NCI-H2171 treated with DMSO at 0.1 percent for 48 hours (cell line): ENCODE measurements at regions not wholly inside any gene's neighbourhood (a gene's known extent, or its start where the extent isn't known, plus 50 kb on each side); places are given as distances from the start of the nearest gene placed in this dataset.
"Not testable (repeated sequence)": the region's sequence is repeated elsewhere in the genome, so short reads cannot be mapped to it uniquely, and the experiment has no call there.

Source experiments
- DNase-seq: peaks from one replicate; lab custom pipeline; 2025; lab: John Stamatoyannopoulos, UW

GRCh38 chr6:1445650-1446330 is 56.4 kb downstream of the FOXF2 start:
- DNase-seq: no peak

DNA sequence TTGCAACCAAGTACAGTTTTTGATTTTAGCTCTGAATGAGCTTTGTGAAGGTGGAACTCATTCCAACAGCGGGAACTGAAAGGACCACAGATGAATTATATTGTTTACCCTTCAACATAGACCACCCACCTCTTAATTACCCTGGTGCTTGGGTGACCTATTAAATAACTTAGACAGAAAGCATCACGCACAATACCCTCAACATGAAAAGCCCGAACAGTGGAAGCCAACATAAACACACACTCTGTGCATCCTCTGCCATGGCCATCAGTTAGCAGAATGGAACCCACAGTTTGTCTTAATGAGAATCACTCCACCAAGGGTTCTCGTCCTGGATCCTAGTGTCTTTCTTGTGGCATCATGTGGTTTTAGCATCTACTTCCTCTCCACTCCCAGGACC is 60.5 kb downstream of the FOXF2 start:
- no peak for DNase-seq

DNA sequence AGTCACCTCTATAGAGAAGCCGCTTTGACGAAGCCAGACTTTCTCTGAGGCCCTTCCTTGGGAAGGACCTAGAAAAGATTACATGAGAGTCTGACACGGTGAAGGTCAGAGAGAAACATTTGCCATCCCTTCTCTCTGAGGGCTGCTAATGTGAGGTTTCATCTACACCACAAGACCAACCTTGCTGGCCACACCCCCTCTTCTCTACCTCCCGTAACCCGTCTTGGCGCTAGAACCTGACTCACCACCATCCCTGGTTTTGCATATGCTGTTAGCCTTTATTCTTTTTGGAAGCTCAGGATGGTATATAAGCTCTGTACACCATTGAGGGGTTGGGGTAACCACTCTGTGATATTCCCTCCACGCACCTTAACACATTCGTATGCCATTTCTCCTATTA is 63.6 kb downstream of the FOXF2 start:
- DNase-seq: no peak

GRCh38 chr6:1456816-1457215 is 67.4 kb downstream of the FOXF2 start:
- DNase-seq: not testable (repeated sequence)

DNA sequence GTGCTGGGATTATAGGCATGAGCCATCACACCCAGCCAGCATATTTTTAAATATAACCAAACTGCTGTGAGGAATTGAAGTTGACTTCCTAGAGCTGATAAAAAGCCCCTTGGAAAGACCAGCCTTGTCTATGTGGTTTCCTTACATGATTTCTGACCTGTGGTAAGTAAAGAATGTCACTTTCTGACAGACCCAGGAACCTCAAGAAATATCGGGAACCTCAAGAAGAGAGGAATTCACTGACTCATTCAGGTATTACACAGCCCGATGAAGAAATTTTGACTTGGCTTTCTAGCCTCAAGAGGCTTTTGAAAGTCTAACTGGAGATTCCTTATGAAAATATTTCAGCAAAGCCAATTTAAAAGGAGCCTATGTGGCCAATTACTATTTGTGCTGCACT is 71.8 kb downstream of the FOXF2 start:
- DNase-seq: no peak

DNA sequence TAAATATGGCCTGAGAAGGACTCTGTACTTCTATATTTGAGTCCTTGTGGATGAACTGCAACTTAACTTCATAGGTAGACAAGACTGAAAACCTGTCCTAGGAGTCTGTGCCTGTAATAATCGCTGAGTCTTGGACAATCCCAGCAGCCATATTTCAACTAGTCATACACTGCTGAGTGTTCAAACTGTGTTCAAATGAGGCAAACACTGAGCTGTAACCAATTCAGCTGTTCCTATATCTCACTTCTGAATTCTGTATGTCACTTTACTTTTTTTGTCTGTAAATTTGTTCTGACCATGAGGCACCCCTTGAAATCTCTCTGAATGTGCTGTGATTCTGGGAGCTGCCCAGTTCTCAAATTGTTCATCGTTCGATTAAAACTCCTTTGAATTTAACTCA is 72.4 kb downstream of the FOXF2 start:
- DNase-seq: no peak

- DNase-seq: no peak
Measured at GRCh38 chr6:1463275-1463674, 73.9 kb downstream of the FOXF2 start.

DNA sequence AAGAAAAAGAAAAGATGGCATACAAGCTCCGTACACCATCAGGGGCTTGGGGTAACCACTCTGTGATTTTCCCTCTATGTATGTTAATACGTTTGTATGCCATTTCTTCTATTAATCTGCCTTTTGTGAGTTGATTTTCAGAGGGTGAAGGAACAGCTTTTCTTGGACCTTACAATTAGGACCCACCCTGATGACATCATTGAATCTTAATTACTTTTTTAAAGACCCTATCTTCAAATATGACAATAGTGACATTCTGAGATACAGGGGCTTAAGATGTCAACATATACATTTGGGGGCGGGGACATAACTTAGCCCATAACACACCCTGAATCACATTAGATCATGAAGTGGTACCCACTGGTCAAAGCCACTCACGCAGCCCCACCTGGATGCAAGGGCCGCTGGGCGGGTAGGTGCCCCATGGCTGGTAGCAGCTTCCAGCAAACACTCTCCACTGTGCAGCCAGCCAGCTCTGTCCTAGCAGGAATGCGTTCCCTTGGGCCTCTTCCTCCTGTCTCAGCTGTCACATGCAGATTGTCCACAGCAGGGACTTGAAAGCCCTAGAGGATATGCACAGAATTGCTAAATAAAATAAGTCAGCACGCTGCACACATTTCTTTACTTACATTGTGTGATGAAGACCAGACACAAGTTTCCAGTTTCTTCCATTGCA is 74.5 kb downstream of the FOXF2 start:
- peak; percentile 9 for DNase-seq

DNA sequence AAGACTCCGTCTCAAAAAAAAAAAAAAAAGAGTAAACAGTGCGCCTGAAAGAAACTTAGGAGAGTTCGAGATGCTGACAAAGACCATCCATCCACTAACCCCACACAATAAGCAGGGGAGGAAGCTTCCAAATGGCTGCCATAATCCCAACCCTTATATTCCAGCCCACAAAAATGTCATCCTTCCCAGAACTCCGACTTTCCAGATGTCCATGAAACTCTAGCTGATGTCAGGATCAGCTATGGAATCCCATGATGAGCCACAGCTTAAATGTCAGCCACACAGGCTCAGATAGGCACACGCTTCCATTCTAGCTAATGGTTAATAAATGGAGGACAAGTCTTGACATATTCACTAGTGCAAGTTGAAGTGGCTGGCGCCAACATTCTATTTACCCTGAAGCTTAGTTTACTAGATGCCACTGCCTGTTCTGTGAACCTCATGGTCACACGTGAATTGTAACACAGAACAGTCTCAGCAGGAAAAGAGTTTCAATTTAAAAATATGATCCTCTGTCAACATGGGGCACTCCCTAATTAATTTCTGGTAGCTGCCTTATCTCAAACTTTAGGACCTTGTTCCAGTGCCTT is 75.5 kb downstream of the FOXF2 start:
- peak; percentile 86 for DNase-seq

GRCh38 chr6:1468126-1468525 is 78.8 kb downstream of the FOXF2 start:
- no peak for DNase-seq

DNA sequence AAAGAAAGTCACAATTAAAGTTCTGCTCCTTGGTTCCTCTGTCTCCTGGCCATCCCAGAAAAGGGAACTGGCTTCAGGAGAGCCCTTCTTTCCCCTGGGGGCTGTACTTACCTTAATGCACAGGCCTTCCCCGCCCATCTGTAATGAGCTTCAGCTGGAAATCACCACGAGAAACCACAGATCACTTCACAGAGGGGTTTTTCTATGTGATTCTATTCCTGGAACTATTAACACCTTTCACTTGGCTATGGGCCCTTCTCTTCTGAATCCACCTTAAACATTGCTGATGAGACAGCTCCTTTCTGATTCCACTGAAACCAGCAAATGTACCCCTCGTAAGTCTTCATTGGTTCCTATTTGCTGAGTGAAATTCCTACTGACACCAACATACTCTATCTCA is 80.7 kb downstream of the FOXF2 start:
- no peak for DNase-seq

DNA sequence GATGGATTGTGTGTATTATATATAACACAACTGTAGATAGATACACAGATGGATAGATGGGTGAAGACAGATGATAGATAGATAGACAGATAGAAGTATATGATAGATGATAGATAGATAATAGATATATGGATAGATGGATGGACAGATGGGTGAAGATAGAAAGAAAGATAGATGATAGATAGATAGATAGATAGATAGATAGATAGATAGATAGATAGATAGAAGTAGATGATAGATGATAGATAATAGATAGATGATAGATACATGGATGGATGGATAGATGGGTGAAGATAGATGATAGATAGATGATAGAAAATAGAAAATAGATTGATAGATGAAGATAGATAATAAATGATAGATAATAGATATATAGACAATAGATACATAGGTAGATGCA is 83.3 kb downstream of the FOXF2 start:
- no peak for DNase-seq

DNA sequence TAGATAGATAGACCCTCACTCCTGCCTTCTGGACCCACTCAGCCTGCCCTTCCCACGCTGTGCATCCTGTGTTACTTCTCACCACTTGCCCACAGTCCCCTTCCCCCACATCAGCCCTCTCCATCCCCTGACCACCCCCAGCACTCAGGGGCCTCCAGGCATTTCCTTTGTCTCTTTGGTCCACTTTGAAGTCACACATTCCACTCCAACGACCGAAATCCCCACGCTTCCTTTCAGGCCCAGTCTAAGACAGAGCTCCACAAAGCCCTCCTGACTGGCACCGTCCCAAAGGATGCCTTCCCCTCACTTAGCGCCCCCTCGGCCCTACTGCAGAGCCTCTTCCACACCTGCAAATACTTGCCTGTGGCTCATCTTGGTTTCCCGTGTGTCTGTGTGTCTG is 83.8 kb downstream of the FOXF2 start:
- DNase-seq: no peak

DNA sequence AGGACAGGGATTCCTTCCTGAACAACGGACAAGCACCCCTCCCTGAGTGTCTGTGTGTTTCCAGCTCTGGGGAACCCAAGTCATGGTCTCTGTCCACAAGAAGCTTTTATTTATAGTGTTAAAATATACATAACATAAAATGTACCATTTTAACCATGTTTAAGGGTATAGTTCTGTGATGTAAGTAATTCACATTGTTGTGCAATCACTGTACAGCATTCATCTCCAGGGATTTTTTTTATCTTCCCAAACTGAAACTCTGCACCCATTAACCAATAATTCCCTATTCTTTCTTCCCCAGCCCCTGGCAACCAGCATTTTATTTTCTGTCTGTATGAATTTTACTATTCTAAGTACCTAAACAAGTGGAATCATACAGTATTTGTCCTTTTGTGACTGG is 84.2 kb downstream of the FOXF2 start:
- DNase-seq: no peak

DNA sequence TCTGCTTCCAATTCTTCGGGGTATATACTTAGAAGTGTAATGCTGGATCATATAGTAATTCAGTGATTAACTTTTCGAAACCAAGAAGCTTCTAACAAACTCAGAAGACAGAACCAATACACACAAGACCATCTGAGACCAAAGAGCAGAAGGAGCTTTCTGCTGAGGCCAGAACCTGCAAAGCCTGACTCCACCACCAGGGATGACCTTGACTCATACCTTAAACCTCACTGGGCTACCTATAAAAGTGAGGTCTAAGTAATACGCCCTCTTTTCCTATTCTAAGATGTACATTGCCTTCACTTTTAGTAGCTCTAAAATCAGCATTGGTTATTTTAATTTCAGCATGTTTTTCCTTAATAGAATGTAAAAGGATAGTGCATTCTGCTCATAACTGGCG is 84.8 kb downstream of the FOXF2 start:
- no peak for DNase-seq

GRCh38 chr6:1475174-1475573 is 85.8 kb downstream of the FOXF2 start:
- DNase-seq: no peak

DNA sequence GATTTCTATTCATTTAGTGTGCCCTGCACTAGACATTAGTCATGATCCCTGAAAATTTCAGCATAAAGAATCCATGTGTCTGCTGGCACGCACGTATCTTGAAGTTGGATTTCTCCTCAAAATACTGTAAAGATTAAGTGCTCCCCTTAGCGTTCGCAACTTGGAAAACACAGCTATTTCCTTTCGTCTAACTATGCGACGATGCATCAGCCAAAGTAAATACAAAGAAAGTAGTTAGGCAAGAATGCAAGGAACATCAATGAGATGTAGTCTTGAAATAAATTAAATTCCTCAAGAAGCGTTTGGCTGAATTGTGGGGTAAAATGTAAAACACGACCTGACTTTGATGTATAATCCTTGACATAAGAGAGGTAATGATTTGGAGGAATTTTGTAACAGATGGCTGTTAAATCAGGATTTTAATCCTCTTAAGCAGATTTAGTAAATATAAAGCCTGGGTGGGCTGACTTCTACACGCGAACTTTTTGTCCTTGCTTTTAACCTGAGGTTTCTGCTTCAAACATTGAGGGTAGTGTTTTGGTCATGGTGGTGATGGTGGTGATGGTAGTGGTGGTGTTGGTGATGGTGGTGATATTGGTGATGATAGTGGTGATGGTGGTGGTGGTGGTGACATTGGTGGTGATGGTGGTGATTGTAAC is 88.2 kb downstream of the FOXF2 start:
- DNase-seq: no peak

DNA sequence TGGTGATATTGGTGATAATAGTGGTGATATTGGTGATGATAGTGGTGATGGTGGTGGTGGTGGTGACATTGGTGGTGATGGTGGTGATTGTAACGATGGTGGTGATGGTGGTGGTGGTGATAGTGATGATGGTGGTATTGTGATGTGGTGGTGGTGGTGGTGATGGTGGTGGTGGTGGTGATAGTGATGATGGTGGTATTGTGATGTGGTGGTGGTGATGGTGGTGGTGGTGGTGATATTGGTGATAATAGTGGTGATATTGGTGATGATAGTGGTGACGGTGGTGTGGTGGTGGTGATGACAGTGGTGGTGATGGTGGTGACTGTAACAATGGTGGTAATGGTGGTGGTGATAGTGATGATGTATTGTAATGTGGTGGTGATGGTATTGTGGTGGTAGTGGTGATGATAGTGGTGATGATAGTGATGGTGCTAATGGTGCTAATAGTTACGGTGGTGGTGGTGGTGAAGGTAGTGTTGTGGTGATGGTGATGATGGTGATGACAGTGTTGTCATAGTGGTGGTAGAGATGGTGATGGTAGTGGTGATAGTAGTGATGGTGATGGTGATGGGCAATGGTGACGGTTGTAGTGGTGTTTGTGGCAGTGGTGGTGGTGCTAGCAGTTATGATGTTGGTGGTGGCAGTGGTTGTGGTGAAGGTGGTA is 88.9 kb downstream of the FOXF2 start:
- DNase-seq: not testable (repeated sequence)

GRCh38 chr6:1479095-1479494 is 89.7 kb downstream of the FOXF2 start:
- DNase-seq: no peak

GRCh38 chr6:1479601-1480221 is 90.3 kb downstream of the FOXF2 start:
- no peak for DNase-seq

- DNase-seq: no peak
Measured at GRCh38 chr6:1481286-1481685, 91.9 kb downstream of the FOXF2 start.
